CD14-positive monocyte (primary cell): ENCODE measurements at regions not wholly inside any gene's neighbourhood (a gene's known extent, or its start where the extent isn't known, plus 50 kb on each side); places are given as distances from the start of the nearest gene placed in this dataset.

Source experiments
- DNase-seq, 3 donors: peaks; one replicate each; pipeline ENCODE4 v3.0.0-alpha.2; 2011 to 2022
- H2AFZ ChIP-seq: 2 replicates; pipeline ENCODE4 v1.6.0; 2012; ENCODE audit warnings: mild to moderate bottlenecking, low read depth, low read length, inconsistent platforms; ENCODE audit not compliant: insufficient read depth, poor library complexity, severe bottlenecking
- H3K27ac ChIP-seq, 2 donors: 1 replicate in 1 of 2; 2 replicates in 1 of 2; pipeline ENCODE4 v1.5.1; 2012 to 2013; ENCODE audit warnings: low read length in 2 of 2, control low read depth in 1 of 2, inconsistent platforms in 1 of 2, low read depth in 1 of 2, mild to moderate bottlenecking in 1 of 2
- H3K27me3 ChIP-seq, 2 donors: one replicate each; pipeline versions ENCODE4 v1.6.0 to v1.6.1; 2011 to 2013; ENCODE audit warnings: low read length in 2 of 2; ENCODE audit not compliant: control insufficient read depth in 2 of 2, insufficient read depth in 2 of 2
- H3K36me3 ChIP-seq, 2 donors: replicated peaks in 1 of 2; 1 replicate in 1 of 2; 2 replicates in 1 of 2; pipeline versions ENCODE4 v1.5.1 to v1.6.1; 2012 to 2013; ENCODE audit warnings: low read length in 2 of 2, control low read depth in 1 of 2, inconsistent platforms in 1 of 2, mild to moderate bottlenecking in 1 of 2; ENCODE audit not compliant: insufficient read depth in 2 of 2, control insufficient read depth in 1 of 2
- H3K4me1 ChIP-seq, 2 donors: 1 replicate in 1 of 2; 2 replicates in 1 of 2; pipeline versions ENCODE4 v1.5.1 to v1.6.1; 2012 to 2013; ENCODE audit warnings: low read length in 2 of 2, control low read depth in 1 of 2, inconsistent platforms in 1 of 2, mild to moderate bottlenecking in 1 of 2, moderate library complexity in 1 of 2; ENCODE audit not compliant: insufficient read depth in 2 of 2, control insufficient read depth in 1 of 2
- H3K4me2 ChIP-seq: replicated peaks from 2 replicates; pipeline ENCODE3; 2012; ENCODE audit warnings: low read length, moderate library complexity, mild to moderate bottlenecking; ENCODE audit not compliant: poor library complexity, severe bottlenecking; ENCODE audit errors: extremely low read depth
- H3K4me3 ChIP-seq, 3 experiments: fragments of 200-600 bp in 1 of 3; sonication (generic) in 1 of 3; replicated peaks in 1 of 3; 1 replicate in 2 of 3; 2 replicates in 1 of 3; pipeline ENCODE4 v1.5.1; 2011 to 2013; ENCODE audit warnings: low read length in 3 of 3, mild to moderate bottlenecking in 3 of 3, control low read depth in 2 of 3, low read depth in 2 of 3, inconsistent platforms in 1 of 3, moderate library complexity in 1 of 3
- H3K79me2 ChIP-seq: 2 replicates; pipeline ENCODE4 v1.6.0; 2012; ENCODE audit warnings: mild to moderate bottlenecking, control low read depth, inconsistent platforms, low read length, moderate library complexity; ENCODE audit not compliant: insufficient read depth
- H3K9ac ChIP-seq: 2 replicates; pipeline ENCODE4 v1.6.0; 2017; ENCODE audit warnings: low read length, mild to moderate bottlenecking; ENCODE audit not compliant: insufficient read depth, poor library complexity, severe bottlenecking
- H3K9me3 ChIP-seq, 2 donors: replicated peaks in 1 of 2; 1 replicate in 1 of 2; 2 replicates in 1 of 2; pipeline versions ENCODE4 v1.5.1 to v1.6.1; 2012 to 2013; ENCODE audit warnings: low read length in 2 of 2, control low read depth in 1 of 2; ENCODE audit not compliant: control insufficient read depth in 1 of 2, insufficient read depth in 1 of 2
- H4K20me1 ChIP-seq: 2 replicates; pipeline ENCODE4 v1.6.0; 2012; ENCODE audit warnings: mild to moderate bottlenecking, low read length, control low read depth, moderate library complexity; ENCODE audit not compliant: insufficient read depth
- H3K27ac Mint-ChIP-seq, 7 donors: one replicate each; pipeline ENCODE4 v1.8.0; 2020; ENCODE audit warnings: mild to moderate bottlenecking in 7 of 7, mixed read lengths in 7 of 7, moderate library complexity in 6 of 7, inconsistent platforms in 2 of 7
- H3K27me3 Mint-ChIP-seq, 3 donors: one replicate each; pipeline ENCODE4 v1.8.0; 2021 to 2022; ENCODE audit warnings: low read depth in 3 of 3, mild to moderate bottlenecking in 3 of 3, mixed read lengths in 3 of 3, moderate library complexity in 3 of 3, inconsistent platforms in 1 of 3
- H3K36me3 Mint-ChIP-seq, 2 donors: one replicate each; pipeline ENCODE4 v1.8.0; 2020; ENCODE audit warnings: mixed read lengths in 2 of 2, inconsistent platforms in 1 of 2, mild to moderate bottlenecking in 1 of 2
- H3K4me1 Mint-ChIP-seq: one replicate; pipeline ENCODE4 v1.8.0; 2020; ENCODE audit warnings: mild to moderate bottlenecking, mixed read lengths
- H3K4me3 Mint-ChIP-seq, 2 donors: one replicate each; pipeline ENCODE4 v1.8.0; 2020; ENCODE audit warnings: mild to moderate bottlenecking in 2 of 2, mixed read lengths in 2 of 2, moderate library complexity in 1 of 2
- H3K9me3 Mint-ChIP-seq, 7 donors: one replicate each; pipeline ENCODE4 v1.8.0; 2020 to 2022; ENCODE audit warnings: mixed read lengths in 7 of 7, mild to moderate bottlenecking in 6 of 7, moderate library complexity in 6 of 7, inconsistent platforms in 2 of 7
- WGBS: methylation state at CpG from one replicate; pipeline ENCODE4 v1.1.5; 2013; ENCODE audit warnings: missing lambda C conversion rate; ENCODE audit not compliant: insufficient coverage; 5-methylcytosine and 5-hydroxymethylcytosine counted together
- intact Hi-C, 2 donors: fragments of 100-400 bp; cut with micrococcal nuclease; formaldehyde crosslinking; loops; one replicate each; pipeline versions ENCODE4 v1.15.0 to v1.15.1; 2023
- TF ChIP-seq, protein P1 (sequence below): fragments of 200-600 bp; IDR thresholded peaks from one replicate; pipeline ENCODE4 v1.8.0; 2022; ENCODE audit warnings: antibody characterized with exemption, mild to moderate bottlenecking

DNA sequence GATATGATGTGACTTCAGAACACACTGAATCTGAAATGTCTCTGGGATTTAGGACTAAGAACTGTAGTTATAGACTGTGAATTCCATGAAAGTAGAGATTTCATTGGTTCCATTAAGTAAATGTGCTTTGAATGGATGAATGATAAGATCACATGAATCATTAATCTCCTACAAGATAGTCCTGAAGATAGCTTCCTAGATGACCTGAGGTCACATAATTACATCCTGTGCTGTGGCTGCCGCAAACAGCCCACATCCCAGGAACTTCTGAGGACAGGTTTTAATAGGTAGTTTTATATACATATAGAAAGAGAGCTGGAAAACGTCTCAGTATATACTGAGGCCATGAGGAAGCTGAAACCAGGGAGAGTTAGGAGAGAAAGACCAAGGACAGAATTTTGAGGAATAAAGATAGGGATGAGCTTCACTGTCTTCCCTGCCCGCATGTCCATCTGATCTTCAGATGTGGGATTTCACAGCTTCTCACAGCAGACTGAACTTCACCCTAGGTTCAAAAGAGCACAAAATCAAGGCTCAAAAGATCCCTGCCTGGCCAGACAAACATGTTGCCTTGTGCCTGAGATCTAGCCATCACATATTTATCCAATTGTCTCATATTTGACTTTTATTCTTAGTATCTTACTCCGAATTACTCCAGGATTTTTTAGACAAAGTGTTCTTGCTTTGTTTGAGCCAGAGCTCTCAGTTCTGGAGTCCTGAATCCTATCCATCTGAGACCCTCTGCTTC is 188.2 kb downstream of the IRS1 start:
- intact Hi-C loops: no loop called here
- no peaks in the 10 kb centered on the region for H4K20me1 ChIP-seq
- H3K27me3 ChIP-seq: no peaks in the 10 kb centered on the region
- Mint-ChIP-seq H3K4me1 (no peaks in the 10 kb centered on the region), H3K36me3 (no peaks in the 10 kb centered on the region), H3K27me3 (peaks cover 0 to 7% (median 2%) of the 10 kb centered on the region in 3 donors), H3K27ac (no peak overlapping the region), H3K4me3 (no peak overlapping the region), H3K9me3 (peaks cover 0 to 4% (median 0%) of the 10 kb centered on the region in 7 donors)
- H3K4me3 ChIP-seq: no peak overlapping the region
- H2AFZ ChIP-seq: no peak overlapping the region
- no peak overlapping the region for H3K4me2 ChIP-seq
- WGBS: 80% methylated on average over 3 of the region's 4 CpGs
- TF ChIP-seq, protein P1, sequence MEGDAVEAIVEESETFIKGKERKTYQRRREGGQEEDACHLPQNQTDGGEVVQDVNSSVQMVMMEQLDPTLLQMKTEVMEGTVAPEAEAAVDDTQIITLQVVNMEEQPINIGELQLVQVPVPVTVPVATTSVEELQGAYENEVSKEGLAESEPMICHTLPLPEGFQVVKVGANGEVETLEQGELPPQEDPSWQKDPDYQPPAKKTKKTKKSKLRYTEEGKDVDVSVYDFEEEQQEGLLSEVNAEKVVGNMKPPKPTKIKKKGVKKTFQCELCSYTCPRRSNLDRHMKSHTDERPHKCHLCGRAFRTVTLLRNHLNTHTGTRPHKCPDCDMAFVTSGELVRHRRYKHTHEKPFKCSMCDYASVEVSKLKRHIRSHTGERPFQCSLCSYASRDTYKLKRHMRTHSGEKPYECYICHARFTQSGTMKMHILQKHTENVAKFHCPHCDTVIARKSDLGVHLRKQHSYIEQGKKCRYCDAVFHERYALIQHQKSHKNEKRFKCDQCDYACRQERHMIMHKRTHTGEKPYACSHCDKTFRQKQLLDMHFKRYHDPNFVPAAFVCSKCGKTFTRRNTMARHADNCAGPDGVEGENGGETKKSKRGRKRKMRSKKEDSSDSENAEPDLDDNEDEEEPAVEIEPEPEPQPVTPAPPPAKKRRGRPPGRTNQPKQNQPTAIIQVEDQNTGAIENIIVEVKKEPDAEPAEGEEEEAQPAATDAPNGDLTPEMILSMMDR: no peak
- H3K27ac ChIP-seq: no peak overlapping the region
- no peaks in the 10 kb centered on the region for H3K9me3 ChIP-seq
- DNase-seq: no peak
- H3K9ac ChIP-seq: no peak overlapping the region
- no peaks in the 10 kb centered on the region for H3K36me3 ChIP-seq
- no peaks in the 10 kb centered on the region for H3K4me1 ChIP-seq
- H3K79me2 ChIP-seq: no peaks in the 10 kb centered on the region

DNA sequence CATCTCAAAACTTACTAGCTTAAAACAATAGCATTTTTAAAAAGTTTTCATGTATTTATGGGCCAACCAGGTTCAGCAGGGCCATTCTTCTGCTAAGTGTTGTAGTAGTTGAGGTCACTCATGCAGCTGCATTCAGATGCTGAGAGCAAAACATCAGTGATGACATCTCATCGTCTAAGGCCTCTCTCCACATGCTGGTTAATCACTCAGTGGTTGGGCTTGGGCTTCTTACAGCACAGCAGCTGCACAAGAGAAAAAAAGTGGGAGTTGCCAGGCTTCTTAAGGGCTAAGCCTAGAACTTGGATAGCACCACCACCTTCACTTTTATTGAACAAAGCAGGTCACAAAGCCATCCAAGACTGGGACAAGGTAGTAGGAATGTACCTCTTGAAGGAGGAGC is 190.3 kb downstream of the IRS1 start:
- H3K79me2 ChIP-seq: no peaks in the 10 kb centered on the region
- H3K27me3 ChIP-seq: no peaks in the 10 kb centered on the region
- no peak overlapping the region for H3K27ac ChIP-seq
- H3K36me3 Mint-ChIP-seq: no peaks in the 10 kb centered on the region
- no peak overlapping the region for H2AFZ ChIP-seq
- intact Hi-C loops: no loop called here
- H3K9me3 Mint-ChIP-seq: peaks cover 0 to 4% (median 0%) of the 10 kb centered on the region in 7 donors
- H3K27ac Mint-ChIP-seq: no peak overlapping the region
- peaks cover 0 to 5% (median 2%) of the 10 kb centered on the region in 3 donors for H3K27me3 Mint-ChIP-seq
- H3K4me3 ChIP-seq: no peak overlapping the region
- H3K9ac ChIP-seq: no peak overlapping the region
- no peaks in the 10 kb centered on the region for H4K20me1 ChIP-seq
- DNase-seq: no peak
- H3K4me1 ChIP-seq: no peaks in the 10 kb centered on the region
- no peaks in the 10 kb centered on the region for H3K9me3 ChIP-seq
- no peaks in the 10 kb centered on the region for H3K36me3 ChIP-seq
- no peak overlapping the region for H3K4me3 Mint-ChIP-seq
- TF ChIP-seq, protein P1: no peak
- H3K4me1 Mint-ChIP-seq: no peaks in the 10 kb centered on the region
- no peak overlapping the region for H3K4me2 ChIP-seq
- no CpG with 5 or more reads among the region's 1 CpG for WGBS
